ENCODE measurements at regions not wholly inside any gene's neighbourhood (a gene's known extent, or its start where the extent isn't known, plus 50 kb on each side); places are given as distances from the start of the nearest gene placed in this dataset.
"Not testable (repeated sequence)": the region's sequence is repeated elsewhere in the genome, so short reads cannot be mapped to it uniquely, and the experiment has no call there.

- in situ Hi-C loops (cut with MboI; ENCODE audit: low pct_unique_long_range_greater_than_20kb, low sequenced_read_pairs, unreplicated experiment): no loop called here
- no peak for TF ChIP-seq CTCF (IDR thresholded peaks at IDR 0.05; ENCODE audit: extremely low read depth, insufficient read depth, missing control alignments)
- DNase-seq (ENCODE audit: low spot score): no peak
Measured at GRCh38 chr17:5976251-5976650, 93.9 kb upstream of the WSCD1 start.

GRCh38 chr17:5978496-5978895, 91.7 kb upstream of the WSCD1 start:
- in situ Hi-C loops (cut with MboI; ENCODE audit: low pct_unique_long_range_greater_than_20kb, low sequenced_read_pairs, unreplicated experiment): no loop called here
- TF ChIP-seq CTCF (IDR thresholded peaks at IDR 0.05; ENCODE audit: extremely low read depth, insufficient read depth, missing control alignments): no peak
- no peak for DNase-seq (ENCODE audit: low spot score)

GRCh38 chr17:5980941-5981340, 89.2 kb upstream of the WSCD1 start:
- no peak for TF ChIP-seq CTCF (IDR thresholded peaks at IDR 0.05; ENCODE audit: extremely low read depth, insufficient read depth, missing control alignments)
- DNase-seq (ENCODE audit: low spot score): no peak
- in situ Hi-C loops (cut with MboI; ENCODE audit: low pct_unique_long_range_greater_than_20kb, low sequenced_read_pairs, unreplicated experiment): no loop called here

- no peak for DNase-seq (ENCODE audit: low spot score)
- in situ Hi-C loops (cut with MboI; ENCODE audit: low pct_unique_long_range_greater_than_20kb, low sequenced_read_pairs, unreplicated experiment): no loop called here
- TF ChIP-seq CTCF (IDR thresholded peaks at IDR 0.05; ENCODE audit: extremely low read depth, insufficient read depth, missing control alignments): no peak
Measured at GRCh38 chr17:5986644-5987043, 83.5 kb upstream of the WSCD1 start.

GRCh38 chr17:6000426-6000825, 69.8 kb upstream of the WSCD1 start:
- in situ Hi-C loops (cut with MboI; ENCODE audit: low pct_unique_long_range_greater_than_20kb, low sequenced_read_pairs, unreplicated experiment): no loop called here
- DNase-seq (ENCODE audit: low spot score): no peak
- TF ChIP-seq CTCF (IDR thresholded peaks at IDR 0.05; ENCODE audit: extremely low read depth, insufficient read depth, missing control alignments): no peak

- DNase-seq (ENCODE audit: low spot score); in situ Hi-C loops (cut with MboI; ENCODE audit: low pct_unique_long_range_greater_than_20kb, low sequenced_read_pairs, unreplicated experiment): not testable (repeated sequence)
Measured at GRCh38 chr17:6003221-6003620, 67.0 kb upstream of the WSCD1 start.

- in situ Hi-C loops (cut with MboI; ENCODE audit: low pct_unique_long_range_greater_than_20kb, low sequenced_read_pairs, unreplicated experiment): no loop called here
- TF ChIP-seq CTCF (IDR thresholded peaks at IDR 0.05; ENCODE audit: extremely low read depth, insufficient read depth, missing control alignments): no peak
- no peak for DNase-seq (ENCODE audit: low spot score)
Measured at GRCh38 chr17:6005939-6006338, 64.2 kb upstream of the WSCD1 start.

All from GM13977 (cell line).